GM18499 (cell line): ENCODE measurements at regions not wholly inside any gene's neighbourhood (a gene's known extent, or its start where the extent isn't known, plus 50 kb on each side); places are given as distances from the start of the nearest gene placed in this dataset.

Experiments used
- ATAC-seq: cut with Tn5 transposase; IDR thresholded peaks from one replicate; pipeline ENCODE4 v1.9.1; 2021; ENCODE audit warnings: moderate number of reproducible peaks; ENCODE audit not compliant: insufficient read depth, unreplicated experiment

GRCh38 chr1:168991667-168992475 lies 114.6 kb upstream of the ATP1B1 start:
- no peak for ATAC-seq

- ATAC-seq: no peak
Observed at GRCh38 chr1:169001353-169001752, 105.1 kb upstream of the ATP1B1 start.

- ATAC-seq: no peak
Observed at GRCh38 chr1:169003864-169004516, 102.5 kb upstream of the ATP1B1 start.

- no peak for ATAC-seq
Observed at GRCh38 chr1:169005776-169006175, 100.7 kb upstream of the ATP1B1 start.

- no peak for ATAC-seq
Observed at GRCh38 chr1:169009666-169010065, 96.8 kb upstream of the ATP1B1 start.

- peak; percentile 46 for ATAC-seq
Observed at GRCh38 chr1:169012416-169012815, 94.1 kb upstream of the ATP1B1 start.

GRCh38 chr1:169013821-169014220 lies 92.7 kb upstream of the ATP1B1 start:
- no peak for ATAC-seq

- no peak for ATAC-seq
Observed at GRCh38 chr1:169015464-169015863, 91.0 kb upstream of the ATP1B1 start.

- no peak for ATAC-seq
Observed at GRCh38 chr1:169018751-169019150, 87.7 kb upstream of the ATP1B1 start.

GRCh38 chr1:169019419-169020058 lies 87.0 kb upstream of the ATP1B1 start:
- no peak for ATAC-seq

GRCh38 chr1:169020684-169021083 lies 85.8 kb upstream of the ATP1B1 start:
- ATAC-seq: no peak

GRCh38 chr1:169022648-169023047 lies 83.8 kb upstream of the ATP1B1 start:
- ATAC-seq: no peak

GRCh38 chr1:169024255-169024654 lies 82.2 kb upstream of the ATP1B1 start:
- no peak for ATAC-seq

GRCh38 chr1:169024800-169025271 lies 81.7 kb upstream of the ATP1B1 start:
- peak; percentile 72 for ATAC-seq

GRCh38 chr1:169025412-169025811 lies 81.1 kb upstream of the ATP1B1 start:
- peak; percentile 12 for ATAC-seq

- no peak for ATAC-seq
Observed at GRCh38 chr1:169027607-169028320, 78.7 kb upstream of the ATP1B1 start.

- ATAC-seq: no peak
Observed at GRCh38 chr1:169031566-169032224, 74.8 kb upstream of the ATP1B1 start.

GRCh38 chr1:169041366-169041765 lies 65.1 kb upstream of the ATP1B1 start:
- no peak for ATAC-seq

- no peak for ATAC-seq
Observed at GRCh38 chr1:169042377-169042776, 64.1 kb upstream of the ATP1B1 start.

GRCh38 chr1:169043823-169044222 lies 62.7 kb upstream of the ATP1B1 start:
- ATAC-seq: no peak
